Osteoblast (primary cell): ENCODE measurements at regions not wholly inside any gene's neighbourhood (a gene's known extent, or its start where the extent isn't known, plus 50 kb on each side); places are given as distances from the start of the nearest gene placed in this dataset.

Experiments used
- DNase-seq: peaks from one replicate; pipeline ENCODE4 v3.0.0; 2011; ENCODE audit warnings: low spot score, mixed read lengths; ENCODE audit not compliant: insufficient read length; ENCODE audit errors: missing footprints
- H2AFZ ChIP-seq: 2 replicates; pipeline ENCODE4 v1.6.0; 2011; ENCODE audit warnings: mild to moderate bottlenecking, low read length
- H3K27ac ChIP-seq: 2 replicates; pipeline ENCODE4 v1.5.1; 2011; ENCODE audit warnings: mild to moderate bottlenecking, low read depth, low read length, moderate library complexity
- H3K27me3 ChIP-seq: 2 replicates; pipeline ENCODE4 v1.6.0; 2012; ENCODE audit warnings: mild to moderate bottlenecking, control low read depth, inconsistent platforms, low read length, moderate library complexity; ENCODE audit not compliant: insufficient read depth
- H3K36me3 ChIP-seq: 2 replicates; pipeline ENCODE4 v1.5.1; 2011; ENCODE audit warnings: mild to moderate bottlenecking, low read length, control low read depth, moderate library complexity; ENCODE audit not compliant: insufficient read depth
- H3K4me1 ChIP-seq: 2 replicates; pipeline ENCODE4 v1.5.1; 2011; ENCODE audit warnings: mild to moderate bottlenecking, low read length, control low read depth, moderate library complexity; ENCODE audit not compliant: insufficient read depth
- H3K4me2 ChIP-seq: 2 replicates; pipeline ENCODE4 v1.6.0; 2011; ENCODE audit warnings: mild to moderate bottlenecking, low read length; ENCODE audit not compliant: insufficient read depth
- H3K4me3 ChIP-seq: fragments of 200-600 bp; sonication (generic); 3 replicates; pipeline ENCODE4 v1.5.1; 2012; ENCODE audit warnings: mild to moderate bottlenecking, low read length, inconsistent platforms; ENCODE audit not compliant: insufficient read depth
- H3K79me2 ChIP-seq: 2 replicates; pipeline ENCODE4 v1.6.0; 2012; ENCODE audit warnings: mild to moderate bottlenecking, low read length, control low read depth, inconsistent platforms; ENCODE audit not compliant: insufficient read depth
- H3K9me3 ChIP-seq: 2 replicates; pipeline ENCODE4 v1.5.1; 2011; ENCODE audit warnings: low read depth, low read length, control low read depth
- H4K20me1 ChIP-seq: 2 replicates; pipeline ENCODE4 v1.6.0; 2012; ENCODE audit warnings: mild to moderate bottlenecking, low read length, control low read depth; ENCODE audit not compliant: insufficient read depth
- TF ChIP-seq, protein P1 (sequence below): IDR thresholded peaks from 2 replicates; pipeline ENCODE4 v1.5.1; 2011; ENCODE audit warnings: mild to moderate bottlenecking, low read depth, low read length, moderate library complexity; ENCODE audit errors: extremely low read depth

DNA sequence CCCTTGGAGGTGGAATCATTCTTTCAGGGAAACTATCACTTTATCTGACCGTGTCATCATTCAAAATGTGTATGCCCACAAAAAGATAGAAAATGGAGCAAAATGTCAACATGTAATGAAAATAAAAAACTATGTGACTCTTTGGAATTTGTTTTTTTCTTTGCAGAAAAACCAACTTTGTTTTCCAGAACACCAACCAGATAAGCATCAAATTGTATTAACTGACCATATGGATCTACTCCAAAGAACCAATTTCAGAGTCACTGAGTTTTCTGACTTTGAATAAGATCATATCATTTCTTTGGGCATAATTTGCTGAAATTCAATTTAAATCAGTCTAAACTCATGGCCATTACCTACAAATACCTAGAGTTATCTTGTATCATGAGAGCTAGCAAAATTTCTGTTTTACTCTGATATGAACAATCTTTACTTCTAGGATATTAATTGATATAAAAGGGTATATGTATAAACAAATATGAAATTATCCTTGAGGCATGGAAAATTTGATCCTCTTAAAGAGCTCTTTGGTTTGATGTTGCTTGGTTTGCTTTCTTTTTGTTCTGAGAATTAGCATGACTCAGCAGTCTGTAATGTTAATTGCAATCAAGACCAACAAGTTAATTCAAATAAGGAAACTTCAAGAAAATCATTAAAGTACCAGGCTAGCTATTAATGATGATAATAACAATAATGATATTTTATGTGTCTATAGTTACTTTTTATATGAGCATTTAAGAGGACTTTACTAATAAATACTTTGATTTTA lies 444.4 kb upstream of the MARCKS start:
- no peaks in the 10 kb centered on the region for H3K27me3 ChIP-seq
- no peak overlapping the region for H3K4me2 ChIP-seq
- no peaks in the 10 kb centered on the region for H3K79me2 ChIP-seq
- H3K4me3 ChIP-seq, result no peak overlapping the region
- no peaks in the 10 kb centered on the region for H4K20me1 ChIP-seq
- no peaks in the 10 kb centered on the region for H3K9me3 ChIP-seq
- no peak overlapping the region for H2AFZ ChIP-seq
- H3K4me1 ChIP-seq, result peaks cover 32% of the 10 kb centered on the region
- H3K36me3 ChIP-seq, result no peaks in the 10 kb centered on the region
- TF ChIP-seq, protein P1, sequence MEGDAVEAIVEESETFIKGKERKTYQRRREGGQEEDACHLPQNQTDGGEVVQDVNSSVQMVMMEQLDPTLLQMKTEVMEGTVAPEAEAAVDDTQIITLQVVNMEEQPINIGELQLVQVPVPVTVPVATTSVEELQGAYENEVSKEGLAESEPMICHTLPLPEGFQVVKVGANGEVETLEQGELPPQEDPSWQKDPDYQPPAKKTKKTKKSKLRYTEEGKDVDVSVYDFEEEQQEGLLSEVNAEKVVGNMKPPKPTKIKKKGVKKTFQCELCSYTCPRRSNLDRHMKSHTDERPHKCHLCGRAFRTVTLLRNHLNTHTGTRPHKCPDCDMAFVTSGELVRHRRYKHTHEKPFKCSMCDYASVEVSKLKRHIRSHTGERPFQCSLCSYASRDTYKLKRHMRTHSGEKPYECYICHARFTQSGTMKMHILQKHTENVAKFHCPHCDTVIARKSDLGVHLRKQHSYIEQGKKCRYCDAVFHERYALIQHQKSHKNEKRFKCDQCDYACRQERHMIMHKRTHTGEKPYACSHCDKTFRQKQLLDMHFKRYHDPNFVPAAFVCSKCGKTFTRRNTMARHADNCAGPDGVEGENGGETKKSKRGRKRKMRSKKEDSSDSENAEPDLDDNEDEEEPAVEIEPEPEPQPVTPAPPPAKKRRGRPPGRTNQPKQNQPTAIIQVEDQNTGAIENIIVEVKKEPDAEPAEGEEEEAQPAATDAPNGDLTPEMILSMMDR, result no peak
- no peak overlapping the region for H3K27ac ChIP-seq
- DNase-seq, result no peak

DNA sequence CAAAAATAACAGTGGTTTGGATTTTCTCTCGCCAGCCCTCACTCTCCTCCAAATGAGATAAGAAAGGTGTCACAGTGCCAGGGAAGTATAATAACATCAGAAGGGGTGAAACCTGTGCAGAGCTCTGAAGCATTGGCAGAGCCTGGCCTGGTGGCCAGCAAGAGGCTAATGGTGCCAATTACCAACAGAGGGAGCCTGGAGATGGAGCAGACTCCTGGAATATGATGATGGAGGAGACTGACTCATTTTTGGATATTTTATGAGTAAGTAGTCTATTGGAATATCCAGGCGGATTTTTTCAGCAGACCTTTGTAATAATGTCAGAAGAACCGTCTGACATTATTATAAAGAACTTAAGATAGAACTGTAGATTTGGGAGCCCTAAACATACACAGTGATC lies 442.6 kb upstream of the MARCKS start:
- Histone ChIP-seq H2AFZ (peak overlapping the region; percentile 80), H3K27ac (peak overlapping the region; percentile 85), H3K79me2 (no peaks in the 10 kb centered on the region), H3K36me3 (no peaks in the 10 kb centered on the region), H3K4me1 (peaks cover 32% of the 10 kb centered on the region), H3K4me3 (no peak overlapping the region), H4K20me1 (no peaks in the 10 kb centered on the region), H3K4me2 (peak overlapping the region; percentile 34), H3K27me3 (no peaks in the 10 kb centered on the region), H3K9me3 (no peaks in the 10 kb centered on the region)
- TF ChIP-seq, protein P1, result peak; percentile 79
- DNase-seq, result peak; percentile 69

DNA sequence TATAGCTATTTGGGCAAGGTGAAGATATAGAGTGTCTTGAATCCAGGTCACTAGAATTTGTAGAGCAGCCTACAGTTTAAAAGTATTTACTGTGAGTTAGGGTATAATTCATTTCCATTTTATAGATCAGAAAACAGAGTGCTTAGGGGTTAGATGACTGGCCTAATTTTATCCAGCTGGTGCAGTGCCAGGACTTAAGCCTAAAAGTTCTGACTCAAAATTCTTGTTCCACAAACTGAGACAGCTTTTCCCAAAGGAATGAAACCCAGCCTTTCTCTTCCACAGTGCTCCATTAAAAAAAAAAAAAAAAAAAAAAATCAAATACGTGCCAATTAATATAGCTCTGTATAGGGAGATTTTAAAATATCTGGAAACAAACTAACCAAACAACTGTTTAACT lies 441.0 kb upstream of the MARCKS start:
- TF ChIP-seq, protein P1, result no peak
- Histone ChIP-seq H3K36me3 (no peaks in the 10 kb centered on the region), H3K27me3 (no peaks in the 10 kb centered on the region), H2AFZ (no peak overlapping the region), H3K4me3 (no peak overlapping the region), H3K9me3 (no peaks in the 10 kb centered on the region), H3K79me2 (no peaks in the 10 kb centered on the region), H4K20me1 (no peaks in the 10 kb centered on the region), H3K27ac (peak overlapping the region; percentile 85), H3K4me2 (no peak overlapping the region), H3K4me1 (peaks cover 23% of the 10 kb centered on the region)
- no peak for DNase-seq

DNA sequence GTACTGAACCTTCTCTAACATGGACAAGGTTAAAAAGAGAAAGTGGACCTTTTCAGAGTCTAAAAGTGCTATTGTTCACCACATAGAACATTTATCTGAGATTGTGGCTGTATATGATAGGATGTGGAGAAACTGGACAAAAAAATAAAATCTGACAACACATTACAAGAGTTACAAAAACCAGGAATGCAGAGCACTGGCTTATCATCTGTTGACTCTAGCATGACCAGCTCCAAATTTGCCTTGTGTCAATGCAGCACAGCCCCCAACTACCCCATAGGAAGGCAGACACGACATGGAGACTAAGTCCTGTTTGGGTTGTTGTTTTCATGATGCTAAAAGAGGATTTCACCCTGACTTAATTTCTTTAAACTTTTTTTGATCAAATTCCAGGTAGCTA lies 436.9 kb upstream of the MARCKS start:
- H3K4me3 ChIP-seq, result no peak overlapping the region
- no peaks in the 10 kb centered on the region for H3K79me2 ChIP-seq
- H4K20me1 ChIP-seq, result no peaks in the 10 kb centered on the region
- no peak overlapping the region for H2AFZ ChIP-seq
- no peak overlapping the region for H3K27ac ChIP-seq
- DNase-seq, result no peak
- TF ChIP-seq, protein P1, result no peak
- H3K4me1 ChIP-seq, result peaks cover 4% of the 10 kb centered on the region
- no peaks in the 10 kb centered on the region for H3K36me3 ChIP-seq
- H3K4me2 ChIP-seq, result no peak overlapping the region
- no peaks in the 10 kb centered on the region for H3K9me3 ChIP-seq
- no peaks in the 10 kb centered on the region for H3K27me3 ChIP-seq
